A549 (cell line): ENCODE measurements at regions not wholly inside any gene's neighbourhood (a gene's known extent, or its start where the extent isn't known, plus 50 kb on each side); places are given as distances from the start of the nearest gene placed in this dataset.

Experiments used
- CEBPB ChIP-seq, 2 experiments: fragments of >200 bp in 1 of 2; sonication (Bioruptor Twin) in 1 of 2; formaldehyde crosslinking in 1 of 2; IDR thresholded peaks; 2 replicates each; pipeline ENCODE4 v1.6.1; 2012 to 2016
- KDM1A ChIP-seq: fragments of 200-600 bp; sonication (generic); IDR thresholded peaks from 2 replicates; pipeline ENCODE4 v1.6.1; 2016; ENCODE audit warnings: low read depth, mild to moderate bottlenecking
- MAZ ChIP-seq: fragments of 150-350 bp; IDR thresholded peaks from 2 replicates; pipeline ENCODE4 v1.6.1; 2014; ENCODE audit warnings: antibody characterized with exemption, low read depth, low read length, borderline replicate concordance
- NFE2L2 ChIP-seq: fragments of 150-350 bp; conservative IDR thresholded peaks from 2 replicates; pipeline ENCODE4 v1.6.1; 2014; ENCODE audit warnings: low read length
- PHF8 ChIP-seq: fragments of 200-600 bp; sonication (generic); IDR thresholded peaks from 2 replicates; pipeline ENCODE4 v1.6.1; 2016; ENCODE audit warnings: low read depth, mild to moderate bottlenecking, antibody characterized with exemption, moderate library complexity, borderline replicate concordance
- POLR2A ChIP-seq: IDR thresholded peaks from 2 replicates; pipeline ENCODE4 v1.6.1; 2012; ENCODE audit warnings: mild to moderate bottlenecking, low read length
- RAD21 ChIP-seq, 2 experiments: fragments of >200 bp in 1 of 2; sonication (Bioruptor Twin) in 1 of 2; formaldehyde crosslinking in 1 of 2; IDR thresholded peaks in 1 of 2; conservative IDR thresholded peaks in 1 of 2; 2 replicates in 1 of 2; 3 replicates in 1 of 2; pipeline ENCODE4 v1.6.1; 2012 to 2018; ENCODE audit warnings: inconsistent platforms in 1 of 2
- RCOR1 ChIP-seq: fragments of 150-350 bp; IDR thresholded peaks from 2 replicates; pipeline ENCODE4 v1.6.1; 2014; ENCODE audit warnings: antibody characterized with exemption, low read length, low read depth
- REST ChIP-seq: fragments of 200-600 bp; sonication (generic); IDR thresholded peaks from 2 replicates; pipeline ENCODE4 v1.6.1; 2016; ENCODE audit warnings: antibody characterized with exemption, mild to moderate bottlenecking, moderate library complexity
- RFX5 ChIP-seq: fragments of 450-650 bp; IDR thresholded peaks from 2 replicates; pipeline ENCODE4 v1.7.1; 2014; ENCODE audit warnings: antibody characterized with exemption, mild to moderate bottlenecking, moderate library complexity
- SMC3 ChIP-seq: fragments of >200 bp; sonication (Bioruptor Twin); formaldehyde crosslinking; IDR thresholded peaks from 3 replicates; pipeline ENCODE4 v1.6.1; 2018; ENCODE audit warnings: inconsistent platforms
- TF ChIP-seq, protein P1 (sequence below): fragments of >200 bp; sonication (Bioruptor Twin); formaldehyde crosslinking; IDR thresholded peaks from 3 replicates; pipeline ENCODE4 v1.5.1; 2016

DNA sequence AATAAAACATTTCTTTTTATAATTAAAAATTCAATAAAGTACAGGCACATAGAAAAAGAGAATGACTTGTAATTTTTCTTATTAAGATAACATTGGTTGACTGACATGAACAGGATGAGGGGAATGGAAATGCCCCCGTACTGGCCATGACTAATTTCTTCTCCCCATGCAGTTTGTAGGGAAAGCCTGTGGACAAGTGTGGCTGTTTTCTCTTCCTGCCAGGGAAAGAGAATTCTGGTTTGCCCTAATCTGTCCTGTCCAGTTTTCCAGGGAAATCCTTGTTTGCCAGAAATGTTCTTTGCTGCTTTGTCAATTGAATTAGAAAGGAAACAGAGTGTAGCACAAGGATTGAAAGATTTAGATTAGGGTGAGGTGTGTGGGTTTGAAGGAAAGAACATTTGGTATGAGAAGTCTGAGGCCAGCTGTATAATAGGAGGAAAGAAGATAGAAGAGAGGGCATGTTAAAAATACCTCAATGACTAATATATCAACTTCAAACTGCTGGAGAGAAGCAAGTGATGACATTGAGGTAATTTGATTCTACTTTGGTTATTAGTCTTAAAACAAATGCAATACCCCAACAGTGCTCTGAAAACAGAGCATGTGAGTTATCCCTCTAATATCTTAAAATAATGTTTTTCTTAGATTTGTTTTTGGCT is 593.9 kb upstream of the ZNF804A start:
- TF ChIP-seq POLR2A (no peak), PHF8 (no peak), MAZ (no peak), CEBPB (IDR thresholded peaks at IDR 0.05) (no peak), NFE2L2 (no peak), SMC3 (no peak), RCOR1 (no peak), KDM1A (no peak), REST (no peak), RAD21 (conservative IDR thresholded peaks at IDR 0.05 in 1 of 2, IDR thresholded peaks at IDR 0.05 in 1 of 2) (no peak), RFX5 (no peak)
- TF ChIP-seq, protein P1, sequence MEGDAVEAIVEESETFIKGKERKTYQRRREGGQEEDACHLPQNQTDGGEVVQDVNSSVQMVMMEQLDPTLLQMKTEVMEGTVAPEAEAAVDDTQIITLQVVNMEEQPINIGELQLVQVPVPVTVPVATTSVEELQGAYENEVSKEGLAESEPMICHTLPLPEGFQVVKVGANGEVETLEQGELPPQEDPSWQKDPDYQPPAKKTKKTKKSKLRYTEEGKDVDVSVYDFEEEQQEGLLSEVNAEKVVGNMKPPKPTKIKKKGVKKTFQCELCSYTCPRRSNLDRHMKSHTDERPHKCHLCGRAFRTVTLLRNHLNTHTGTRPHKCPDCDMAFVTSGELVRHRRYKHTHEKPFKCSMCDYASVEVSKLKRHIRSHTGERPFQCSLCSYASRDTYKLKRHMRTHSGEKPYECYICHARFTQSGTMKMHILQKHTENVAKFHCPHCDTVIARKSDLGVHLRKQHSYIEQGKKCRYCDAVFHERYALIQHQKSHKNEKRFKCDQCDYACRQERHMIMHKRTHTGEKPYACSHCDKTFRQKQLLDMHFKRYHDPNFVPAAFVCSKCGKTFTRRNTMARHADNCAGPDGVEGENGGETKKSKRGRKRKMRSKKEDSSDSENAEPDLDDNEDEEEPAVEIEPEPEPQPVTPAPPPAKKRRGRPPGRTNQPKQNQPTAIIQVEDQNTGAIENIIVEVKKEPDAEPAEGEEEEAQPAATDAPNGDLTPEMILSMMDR: no peak
